NCI-H460 (cell line): ENCODE measurements at regions not wholly inside any gene's neighbourhood (a gene's known extent, or its start where the extent isn't known, plus 50 kb on each side); places are given as distances from the start of the nearest gene placed in this dataset.
A peak's percentile ranks its signal among the peaks of the same experiment; 100 is the strongest.
"Not testable (repeated sequence)": the region's sequence is repeated elsewhere in the genome, so short reads cannot be mapped to it uniquely, and the experiment has no call there.

Source experiments
- DNase-seq: peaks from one replicate; pipeline ENCODE4 v3.0.0-alpha.2; 2016; ENCODE audit warnings: low read depth; ENCODE audit errors: extremely low read depth

- DNase-seq, result peak; percentile 16
These were observed 149.3 kb upstream of the FOXQ1 start for GRCh38 chr6:1162367-1163275.

- not testable (repeated sequence) for DNase-seq
These were observed 155.5 kb upstream of the FOXQ1 start for GRCh38 chr6:1156411-1156810.

GRCh38 chr6:1153696-1154245, 158.1 kb upstream of the FOXQ1 start:
- DNase-seq, result no peak

GRCh38 chr6:1146500-1146899, 165.4 kb upstream of the FOXQ1 start:
- DNase-seq, result no peak

GRCh38 chr6:1145768-1146218, 166.1 kb upstream of the FOXQ1 start:
- DNase-seq, result no peak

- no peak for DNase-seq
These were observed 166.8 kb upstream of the FOXQ1 start for GRCh38 chr6:1144842-1145767.

GRCh38 chr6:1143655-1144054, 168.2 kb upstream of the FOXQ1 start:
- DNase-seq, result no peak

- no peak for DNase-seq
These were observed 172.6 kb upstream of the FOXQ1 start for GRCh38 chr6:1139155-1139890.

- no peak for DNase-seq
These were observed 174.0 kb upstream of the FOXQ1 start for GRCh38 chr6:1137849-1138248.

- no peak for DNase-seq
These were observed 175.1 kb upstream of the FOXQ1 start for GRCh38 chr6:1136827-1137226.

GRCh38 chr6:1136415-1136774, 175.5 kb upstream of the FOXQ1 start:
- no peak for DNase-seq

GRCh38 chr6:1135726-1136414, 176.0 kb upstream of the FOXQ1 start:
- DNase-seq, result no peak

- no peak for DNase-seq
These were observed 180.4 kb upstream of the FOXQ1 start for GRCh38 chr6:1131285-1132079.

GRCh38 chr6:1130709-1131108, 181.2 kb upstream of the FOXQ1 start:
- DNase-seq, result no peak

GRCh38 chr6:1129131-1129530, 182.8 kb upstream of the FOXQ1 start:
- DNase-seq, result no peak

- DNase-seq, result no peak
These were observed 184.2 kb upstream of the FOXQ1 start for GRCh38 chr6:1127597-1128288.

GRCh38 chr6:1127129-1127528, 184.8 kb upstream of the FOXQ1 start:
- no peak for DNase-seq

- DNase-seq, result no peak
These were observed 185.9 kb upstream of the FOXQ1 start for GRCh38 chr6:1126036-1126435.

- no peak for DNase-seq
These were observed 186.6 kb upstream of the FOXQ1 start for GRCh38 chr6:1125297-1125696.
